HG02610 (cell line): ENCODE measurements at regions not wholly inside any gene's neighbourhood (a gene's known extent, or its start where the extent isn't known, plus 50 kb on each side); places are given as distances from the start of the nearest gene placed in this dataset.
"Not testable (repeated sequence)": the region's sequence is repeated elsewhere in the genome, so short reads cannot be mapped to it uniquely, and the experiment has no call there.

Source experiments
- ATAC-seq: cut with Tn5 transposase; IDR thresholded peaks from one replicate; pipeline ENCODE4 v1.9.1; 2021; ENCODE audit warnings: mild to moderate bottlenecking, moderate library complexity; ENCODE audit not compliant: unreplicated experiment

- no peak for ATAC-seq
Observed at GRCh38 chrX:4622486-4623167, 909.2 kb upstream of the PRKX start.

GRCh38 chrX:4613651-4614050 lies 900.2 kb upstream of the PRKX start:
- not testable (repeated sequence) for ATAC-seq

DNA sequence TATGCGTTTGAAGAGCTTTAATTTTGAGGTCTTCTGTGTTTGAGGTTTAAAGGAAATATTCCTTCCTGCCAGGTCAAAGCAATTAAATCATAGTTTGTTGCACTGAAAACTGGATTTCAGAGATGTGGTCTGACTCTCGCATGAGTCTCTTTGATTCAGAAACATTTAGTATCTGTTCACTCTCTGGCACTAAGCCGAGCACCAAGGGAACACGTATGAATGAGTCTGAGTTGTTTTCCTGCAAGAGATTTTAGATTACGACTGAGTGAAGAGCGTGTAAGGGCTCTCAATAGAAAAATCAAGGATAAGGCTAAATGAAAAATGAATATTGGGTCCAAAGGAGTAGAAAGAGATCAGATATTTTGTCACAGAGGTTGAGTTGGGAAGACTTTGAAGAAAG lies 875.4 kb upstream of the PRKX start:
- ATAC-seq, result no peak

GRCh38 chrX:4588466-4588865 lies 875.0 kb upstream of the PRKX start:
- no peak for ATAC-seq

DNA sequence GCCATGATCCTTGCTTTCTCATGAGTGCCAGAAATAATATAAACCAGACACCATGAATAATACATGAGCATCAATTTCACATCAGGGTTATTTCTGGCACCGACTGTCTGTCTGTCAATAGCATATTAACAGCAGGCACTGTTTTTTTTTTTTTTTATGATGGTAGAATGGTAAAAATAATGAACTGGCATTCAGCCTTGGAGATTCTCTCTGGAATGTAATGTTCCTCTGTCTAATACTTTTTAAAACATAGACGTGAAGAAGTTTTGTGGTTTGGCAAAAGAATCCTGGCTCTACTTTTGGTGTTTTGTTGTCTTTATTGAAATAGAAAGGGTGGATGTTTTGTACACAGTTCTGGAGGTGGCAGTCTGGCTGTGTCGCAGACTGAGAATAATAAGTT lies 874.6 kb upstream of the PRKX start:
- no peak for ATAC-seq

DNA sequence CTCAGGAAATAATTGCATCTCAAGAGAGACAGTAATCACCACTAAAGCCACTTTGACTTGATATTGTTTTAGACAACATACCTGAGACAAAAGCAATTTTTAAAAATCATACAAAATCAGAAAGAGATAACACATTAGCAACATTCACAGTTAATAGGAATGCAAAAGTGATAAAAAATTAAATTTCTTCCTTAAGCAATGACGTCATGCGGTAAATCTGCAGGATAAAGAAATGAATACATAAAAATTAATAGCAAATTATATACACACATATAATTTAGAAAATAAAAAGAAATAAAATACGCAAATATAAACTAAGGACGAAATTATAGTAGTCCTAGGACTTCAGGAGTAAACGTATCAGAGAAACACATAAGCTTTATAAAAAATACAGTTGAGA lies 866.5 kb upstream of the PRKX start:
- ATAC-seq, result no peak

GRCh38 chrX:4579480-4579879 lies 866.0 kb upstream of the PRKX start:
- ATAC-seq, result no peak

- no peak for ATAC-seq
Observed at GRCh38 chrX:4572691-4573090, 859.2 kb upstream of the PRKX start.

- no peak for ATAC-seq
Observed at GRCh38 chrX:4570151-4570550, 856.7 kb upstream of the PRKX start.

GRCh38 chrX:4560192-4560591 lies 846.7 kb upstream of the PRKX start:
- ATAC-seq, result no peak

GRCh38 chrX:4550018-4550417 lies 836.6 kb upstream of the PRKX start:
- no peak for ATAC-seq

DNA sequence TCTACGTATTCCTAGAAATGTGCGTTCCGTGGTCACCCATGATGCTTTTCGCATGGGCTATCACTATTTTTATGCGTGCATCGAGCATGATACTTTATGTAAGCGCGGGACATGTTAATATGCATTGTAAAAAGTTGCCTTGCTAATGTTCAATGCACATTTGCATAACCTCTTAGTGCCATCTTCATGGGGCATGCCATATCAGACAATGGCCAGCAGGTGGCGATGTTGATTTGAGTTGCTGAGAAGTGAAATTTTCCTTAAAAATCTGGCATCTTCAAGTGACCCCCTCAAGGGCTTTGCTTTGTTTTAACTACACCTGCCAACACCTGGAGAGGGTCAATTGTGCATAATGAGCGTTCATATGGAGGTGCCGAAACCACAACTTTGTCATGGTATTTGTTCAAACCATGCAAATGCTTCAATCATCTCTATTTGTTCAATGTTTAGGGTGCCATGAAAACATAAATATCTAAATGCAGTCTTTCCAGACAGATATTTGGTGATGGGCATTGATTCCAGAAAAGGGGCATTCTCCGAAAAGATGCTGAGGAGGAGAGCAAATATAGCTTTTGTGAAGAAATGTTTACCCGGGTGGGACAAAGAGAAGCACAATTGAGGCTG lies 833.9 kb upstream of the PRKX start:
- no peak for ATAC-seq

DNA sequence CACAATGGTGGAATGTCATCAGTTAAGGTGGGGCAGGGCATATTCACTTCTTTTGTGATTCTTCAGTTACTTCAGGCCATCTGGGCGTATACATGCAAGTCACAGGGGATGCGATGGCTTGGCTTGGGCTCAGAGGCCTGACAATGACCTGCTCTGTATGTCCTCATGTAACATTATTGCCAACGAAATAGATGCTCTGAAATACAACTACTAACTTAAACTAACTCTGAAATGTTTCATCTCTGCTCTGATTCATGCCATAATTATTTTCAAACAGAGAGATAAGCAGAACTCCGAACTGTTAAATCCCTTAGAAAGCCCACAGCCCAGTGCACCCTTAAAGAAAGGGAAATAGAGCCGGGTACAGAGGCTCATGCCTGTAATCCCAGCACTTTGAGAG lies 832.7 kb upstream of the PRKX start:
- ATAC-seq, result not testable (repeated sequence)

DNA sequence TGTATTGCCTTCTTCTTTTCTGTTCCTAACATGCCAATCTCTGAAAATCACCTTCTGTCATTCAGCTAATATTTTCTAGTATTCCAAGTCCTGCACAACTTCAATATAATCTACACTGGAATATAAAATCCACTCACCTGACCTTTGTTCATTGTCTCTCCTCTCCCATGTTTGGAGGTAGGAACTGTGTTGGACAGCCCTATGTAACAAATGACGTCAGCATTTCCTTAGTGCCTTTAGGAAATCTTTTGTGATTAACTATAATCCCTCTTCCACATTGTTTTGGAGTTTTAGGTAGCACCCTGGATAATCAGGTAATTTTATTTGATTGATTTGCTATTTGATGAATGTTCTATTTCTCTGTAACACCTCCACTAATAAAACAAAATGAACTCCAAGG lies 814.8 kb upstream of the PRKX start:
- ATAC-seq, result no peak

DNA sequence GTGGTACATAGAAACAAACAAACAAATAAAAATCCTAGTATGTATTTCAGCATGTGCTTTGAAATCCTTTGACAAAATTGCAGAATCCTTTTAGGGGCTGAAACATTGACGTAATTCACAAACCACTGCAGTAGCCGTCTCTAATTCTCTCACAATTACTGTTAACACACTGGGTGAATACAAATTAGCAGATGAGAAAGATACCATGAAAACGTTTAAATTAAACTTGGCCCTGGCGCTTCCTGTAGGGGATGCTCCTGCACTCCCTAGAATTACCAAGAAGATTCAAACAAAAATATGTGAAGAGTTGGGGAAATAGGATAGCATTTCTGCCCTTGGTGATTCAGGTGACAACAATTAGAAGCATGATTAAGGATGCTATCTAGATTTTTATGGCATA lies 772.5 kb upstream of the PRKX start:
- no peak for ATAC-seq

- ATAC-seq, result no peak
Observed at GRCh38 chrX:4484266-4484665, 770.8 kb upstream of the PRKX start.

- ATAC-seq, result no peak
Observed at GRCh38 chrX:4451591-4451990, 738.1 kb upstream of the PRKX start.

GRCh38 chrX:4450177-4450576 lies 736.7 kb upstream of the PRKX start:
- no peak for ATAC-seq

DNA sequence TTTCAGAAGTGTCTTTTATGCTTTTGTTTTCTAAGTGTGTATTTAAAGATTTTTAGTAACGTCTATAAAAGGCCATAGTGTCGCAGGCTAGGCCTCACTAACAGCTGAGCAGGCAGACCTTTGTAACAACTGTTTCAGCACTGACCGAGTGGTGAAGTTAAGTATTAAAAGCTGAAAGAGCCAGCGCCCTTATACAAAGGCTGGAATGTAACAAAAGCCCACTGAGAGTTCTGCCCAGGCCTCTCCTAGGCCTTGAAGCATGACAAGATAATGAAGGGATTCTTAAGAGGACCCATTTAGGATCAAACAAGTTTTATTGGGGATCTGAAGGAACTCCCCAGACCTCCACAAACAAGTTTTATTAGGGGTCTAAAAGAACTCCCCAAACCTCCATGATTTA lies 722.5 kb upstream of the PRKX start:
- ATAC-seq, result no peak

DNA sequence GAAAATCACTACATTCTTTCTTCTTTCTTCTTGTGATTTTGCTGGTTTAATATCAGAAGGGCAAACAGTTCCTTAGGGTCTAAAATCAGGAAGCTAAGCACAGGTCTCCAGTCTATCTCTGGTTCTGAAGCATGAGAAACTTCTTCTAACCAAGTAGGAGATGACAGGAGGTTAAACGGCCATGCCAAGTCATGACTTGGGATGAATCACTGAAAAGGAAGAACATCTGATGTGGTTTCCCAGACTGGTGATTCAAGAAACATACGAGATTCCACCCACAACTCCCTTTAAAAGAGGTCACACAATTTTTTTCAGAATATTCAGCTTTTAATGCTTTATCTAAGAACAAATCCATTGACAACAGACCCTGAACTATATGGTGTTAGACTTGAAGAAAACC lies 684.0 kb upstream of the PRKX start:
- ATAC-seq, result no peak

DNA sequence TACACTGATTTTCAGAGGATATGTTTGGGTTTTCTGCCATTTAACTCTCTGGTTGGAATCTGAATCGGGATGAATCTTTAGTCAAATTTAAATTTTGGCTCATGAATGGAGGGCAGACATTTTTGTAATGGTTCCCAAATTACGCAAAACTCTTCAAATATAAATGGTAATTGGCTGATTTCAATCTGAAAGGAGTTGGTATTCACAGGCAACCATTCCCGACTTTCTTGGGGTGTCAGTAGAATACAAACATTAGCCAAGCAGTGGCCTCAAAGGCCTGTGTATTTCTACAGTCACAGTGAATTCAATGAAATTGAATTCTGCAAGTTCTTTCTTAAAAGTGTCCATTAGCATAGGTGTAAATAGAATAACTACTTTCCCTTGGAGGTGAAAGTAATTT lies 668.8 kb upstream of the PRKX start:
- ATAC-seq, result no peak

- ATAC-seq, result no peak
Observed at GRCh38 chrX:4380710-4381109, 667.3 kb upstream of the PRKX start.

DNA sequence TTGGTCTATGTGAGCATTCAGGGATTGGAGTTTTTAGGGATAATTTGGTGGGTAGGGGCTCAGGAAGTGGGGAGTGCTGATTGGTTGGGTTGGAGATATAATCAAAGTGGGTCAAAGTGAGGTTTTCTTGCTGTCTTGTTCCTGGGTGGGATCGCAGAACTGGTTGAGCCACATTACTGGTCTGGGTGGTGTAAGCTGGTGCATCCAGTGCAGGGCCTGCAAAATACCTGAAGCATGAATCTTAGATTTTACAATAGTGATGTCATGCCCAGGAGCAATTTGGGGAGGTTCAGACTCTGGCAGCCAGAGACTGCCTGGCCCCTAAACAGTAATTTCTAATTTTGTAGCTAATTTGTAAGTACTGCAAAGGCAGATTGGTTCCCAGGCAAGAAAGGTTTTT lies 665.6 kb upstream of the PRKX start:
- no peak for ATAC-seq
